B cell (primary cell): ENCODE measurements at regions not wholly inside any gene's neighbourhood (a gene's known extent, or its start where the extent isn't known, plus 50 kb on each side); places are given as distances from the start of the nearest gene placed in this dataset.

Experiments used
- CTCF ChIP-seq: fragments of 200-600 bp; IDR thresholded peaks from one replicate; pipeline ENCODE4 v1.8.0; 2022; ENCODE audit warnings: antibody characterized with exemption, mild to moderate bottlenecking
- EZH2 ChIP-seq: IDR thresholded peaks from 2 replicates; pipeline ENCODE4 v1.6.1; 2012; ENCODE audit warnings: borderline replicate concordance, low read depth, mild to moderate bottlenecking, moderate library complexity, low read length; ENCODE audit not compliant: insufficient read depth, poor library complexity, severe bottlenecking

GRCh38 chr5:12245429-12245828 lies 341.2 kb upstream of the CTNND2 start:
- TF ChIP-seq EZH2 = no peak
- TF ChIP-seq CTCF = no peak
